ENCODE measurements at regions not wholly inside any gene's neighbourhood (a gene's known extent, or its start where the extent isn't known, plus 50 kb on each side); places are given as distances from the start of the nearest gene placed in this dataset.

GRCh38 chr5:125190232-125191087, 444.0 kb upstream of the ZNF608 start:
- Histone ChIP-seq H3K4me1 (ENCODE audit: insufficient read depth, low read length) (no peaks in the 10 kb centered on the region), H3K27ac (ENCODE audit: low read depth in 1 of 2, low read length in 2 of 2) (no peak overlapping the region), H3K36me3 (ENCODE audit: insufficient read depth, low read length) (no peaks in the 10 kb centered on the region), H3K27me3 (ENCODE audit: control insufficient read depth in 1 of 2, insufficient read depth in 2 of 2, low read length in 2 of 2) (no peaks in the 10 kb centered on the region), H3K4me3 (ENCODE audit: low read length) (no peak overlapping the region), H3K9me3 (ENCODE audit: control insufficient read depth in 1 of 2, insufficient read depth in 1 of 2, low read length in 2 of 2) (peaks cover 0 to 4% of the 10 kb centered on the region in 2 experiments)
- H3K4me3 Mint-ChIP-seq = no peak overlapping the region
- H3K4me1 Mint-ChIP-seq (ENCODE audit: low read depth) = no peaks in the 10 kb centered on the region
- no peak for ATAC-seq (ENCODE audit: poor library complexity)
- ChIA-PET POLR2A (no interaction called here), CTCF (interaction anchor here (1.1 kb wide), 1 partner anchor 11 kb away, joined by 3 read pairs; no protein-coding TSS in a partner anchor)
- H3K27me3 Mint-ChIP-seq = no peaks in the 10 kb centered on the region
- no peaks in the 10 kb centered on the region for H3K36me3 Mint-ChIP-seq (ENCODE audit: low read depth)
- DNase-seq = no peak
- H3K9me3 Mint-ChIP-seq = no peaks in the 10 kb centered on the region
- H3K27ac Mint-ChIP-seq = no peak overlapping the region
- intact Hi-C loops (cut with DNase I, micrococcal nuclease) = no loop called here
- TF ChIP-seq CTCF (IDR thresholded peaks at IDR 0.05) = no peak

GRCh38 chr5:125194883-125195282, 448.4 kb upstream of the ZNF608 start:
- H3K4me3 ChIP-seq (ENCODE audit: low read length) = no peak overlapping the region
- Mint-ChIP-seq H3K4me3 (no peak overlapping the region), H3K27ac (no peak overlapping the region), H3K36me3 (ENCODE audit: low read depth) (no peaks in the 10 kb centered on the region), H3K27me3 (no peaks in the 10 kb centered on the region), H3K9me3 (no peaks in the 10 kb centered on the region), H3K4me1 (ENCODE audit: low read depth) (no peaks in the 10 kb centered on the region)
- TF ChIP-seq CTCF (IDR thresholded peaks at IDR 0.05) = no peak
- H3K36me3 ChIP-seq (ENCODE audit: insufficient read depth, low read length) = no peaks in the 10 kb centered on the region
- CTCF ChIA-PET = no interaction called here
- ATAC-seq (ENCODE audit: poor library complexity) (no peak), DNase-seq (no peak)
- intact Hi-C loops (cut with DNase I, micrococcal nuclease) = no loop called here
- H3K9me3 ChIP-seq (ENCODE audit: control insufficient read depth in 1 of 2, insufficient read depth in 1 of 2, low read length in 2 of 2) = no peaks in the 10 kb centered on the region
- H3K27ac ChIP-seq (ENCODE audit: low read depth in 1 of 2, low read length in 2 of 2) = no peak overlapping the region
- no peaks in the 10 kb centered on the region for H3K27me3 ChIP-seq (ENCODE audit: control insufficient read depth in 1 of 2, insufficient read depth in 2 of 2, low read length in 2 of 2)
- POLR2A ChIA-PET = no interaction called here
- no peaks in the 10 kb centered on the region for H3K4me1 ChIP-seq (ENCODE audit: insufficient read depth, low read length)

GRCh38 chr5:125196481-125197111, 450.2 kb upstream of the ZNF608 start:
- no peak for ATAC-seq (ENCODE audit: poor library complexity)
- no peaks in the 10 kb centered on the region for H3K27me3 Mint-ChIP-seq
- Histone ChIP-seq H3K36me3 (ENCODE audit: insufficient read depth, low read length) (no peaks in the 10 kb centered on the region), H3K27ac (ENCODE audit: low read depth in 1 of 2, low read length in 2 of 2) (no peak overlapping the region), H3K4me1 (ENCODE audit: insufficient read depth, low read length) (no peaks in the 10 kb centered on the region), H3K9me3 (ENCODE audit: control insufficient read depth in 1 of 2, insufficient read depth in 1 of 2, low read length in 2 of 2) (peaks cover 0 to 6% of the 10 kb centered on the region in 2 experiments), H3K4me3 (ENCODE audit: low read length) (no peak overlapping the region), H3K27me3 (ENCODE audit: control insufficient read depth in 1 of 2, insufficient read depth in 2 of 2, low read length in 2 of 2) (no peaks in the 10 kb centered on the region)
- H3K4me1 Mint-ChIP-seq (ENCODE audit: low read depth) = no peaks in the 10 kb centered on the region
- intact Hi-C loops (cut with DNase I, micrococcal nuclease) = no loop called here
- DNase-seq = no peak
- CTCF ChIA-PET = no interaction called here
- POLR2A ChIA-PET = no interaction called here
- no peak overlapping the region for H3K4me3 Mint-ChIP-seq
- no peak overlapping the region for H3K27ac Mint-ChIP-seq
- no peaks in the 10 kb centered on the region for H3K9me3 Mint-ChIP-seq
- no peaks in the 10 kb centered on the region for H3K36me3 Mint-ChIP-seq (ENCODE audit: low read depth)
- TF ChIP-seq CTCF (IDR thresholded peaks at IDR 0.05) = no peak

Data from CD4-positive, alpha-beta T cell (primary cell).